ENCODE measurements at regions not wholly inside any gene's neighbourhood (a gene's known extent, or its start where the extent isn't known, plus 50 kb on each side); places are given as distances from the start of the nearest gene placed in this dataset.

DNA sequence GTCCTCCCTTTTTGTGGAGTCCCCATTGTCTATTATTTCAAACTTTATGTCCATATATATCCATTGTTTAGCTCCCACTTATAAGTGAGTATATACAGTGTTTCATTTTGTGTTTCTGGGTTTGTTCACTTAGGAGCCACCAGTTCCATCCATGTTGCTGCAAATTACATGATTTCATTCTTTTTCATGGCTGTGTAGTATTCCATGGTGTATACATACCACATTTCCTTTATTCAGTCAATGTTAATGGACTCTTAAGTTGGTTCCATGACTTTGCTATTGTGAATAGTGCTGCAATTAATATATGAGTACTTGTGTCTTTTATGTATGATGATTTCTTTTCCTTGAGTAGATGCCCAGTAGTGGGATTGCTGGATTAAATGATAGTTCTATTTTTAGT, 329.1 kb downstream of the AR start:
- DNase-seq (ENCODE audit: low spot score): no peak
- CTCF ChIA-PET: no interaction called here
- TF ChIP-seq, protein P1, sequence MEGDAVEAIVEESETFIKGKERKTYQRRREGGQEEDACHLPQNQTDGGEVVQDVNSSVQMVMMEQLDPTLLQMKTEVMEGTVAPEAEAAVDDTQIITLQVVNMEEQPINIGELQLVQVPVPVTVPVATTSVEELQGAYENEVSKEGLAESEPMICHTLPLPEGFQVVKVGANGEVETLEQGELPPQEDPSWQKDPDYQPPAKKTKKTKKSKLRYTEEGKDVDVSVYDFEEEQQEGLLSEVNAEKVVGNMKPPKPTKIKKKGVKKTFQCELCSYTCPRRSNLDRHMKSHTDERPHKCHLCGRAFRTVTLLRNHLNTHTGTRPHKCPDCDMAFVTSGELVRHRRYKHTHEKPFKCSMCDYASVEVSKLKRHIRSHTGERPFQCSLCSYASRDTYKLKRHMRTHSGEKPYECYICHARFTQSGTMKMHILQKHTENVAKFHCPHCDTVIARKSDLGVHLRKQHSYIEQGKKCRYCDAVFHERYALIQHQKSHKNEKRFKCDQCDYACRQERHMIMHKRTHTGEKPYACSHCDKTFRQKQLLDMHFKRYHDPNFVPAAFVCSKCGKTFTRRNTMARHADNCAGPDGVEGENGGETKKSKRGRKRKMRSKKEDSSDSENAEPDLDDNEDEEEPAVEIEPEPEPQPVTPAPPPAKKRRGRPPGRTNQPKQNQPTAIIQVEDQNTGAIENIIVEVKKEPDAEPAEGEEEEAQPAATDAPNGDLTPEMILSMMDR (conservative IDR thresholded peaks at IDR 0.05; ENCODE audit: low read depth): no peak
- POLR2A ChIA-PET (ENCODE audit: low non-redundant PET): no interaction called here
- H3K27ac ChIP-seq: no peak overlapping the region

DNA sequence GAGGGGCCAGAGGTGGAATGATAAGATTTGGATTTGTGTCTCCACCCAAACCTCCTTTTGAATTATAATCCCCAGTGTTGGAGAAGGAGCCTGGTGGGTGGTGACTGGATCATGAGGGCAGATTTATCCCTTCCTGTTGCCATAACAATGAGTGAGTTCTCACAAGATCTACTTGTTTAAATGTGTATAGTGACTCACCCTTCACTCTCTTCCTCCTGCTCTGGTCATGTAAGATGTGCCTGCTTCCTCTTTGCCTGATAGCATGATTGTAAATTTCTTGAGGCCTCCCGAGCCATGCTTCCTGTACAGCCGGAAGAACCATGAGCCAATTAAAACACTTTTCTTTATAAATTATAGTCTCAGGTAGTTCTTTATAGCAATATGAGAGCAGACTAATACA, 348.6 kb downstream of the AR start:
- CTCF ChIA-PET: no interaction called here
- POLR2A ChIA-PET (ENCODE audit: low non-redundant PET): no interaction called here
- no peak for DNase-seq (ENCODE audit: low spot score)
- H3K27ac ChIP-seq: no peak overlapping the region
- TF ChIP-seq, protein P1 (conservative IDR thresholded peaks at IDR 0.05; ENCODE audit: low read depth): no peak

DNA sequence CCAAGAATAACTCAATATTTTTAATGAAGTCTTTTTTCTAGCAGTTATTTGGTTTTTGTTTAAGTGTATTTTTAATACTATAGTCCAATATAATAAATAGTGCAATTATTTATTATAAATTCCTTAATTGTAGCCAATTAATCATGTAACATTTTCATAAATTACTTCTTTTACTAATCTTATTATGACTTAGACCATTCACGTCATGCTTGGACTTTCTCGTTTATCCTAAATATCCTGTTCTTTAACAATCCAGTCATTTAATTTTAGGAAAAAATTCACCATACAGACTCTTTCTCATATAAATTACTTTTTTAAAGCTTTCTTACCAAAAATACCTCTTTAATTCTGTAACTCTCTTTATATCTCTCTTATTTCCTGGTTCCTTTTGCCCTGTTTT, 350.1 kb downstream of the AR start:
- POLR2A ChIA-PET (ENCODE audit: low non-redundant PET): no interaction called here
- no peak for DNase-seq (ENCODE audit: low spot score)
- TF ChIP-seq, protein P1 (conservative IDR thresholded peaks at IDR 0.05; ENCODE audit: low read depth): no peak
- CTCF ChIA-PET: no interaction called here
- H3K27ac ChIP-seq: no peak overlapping the region

DNA sequence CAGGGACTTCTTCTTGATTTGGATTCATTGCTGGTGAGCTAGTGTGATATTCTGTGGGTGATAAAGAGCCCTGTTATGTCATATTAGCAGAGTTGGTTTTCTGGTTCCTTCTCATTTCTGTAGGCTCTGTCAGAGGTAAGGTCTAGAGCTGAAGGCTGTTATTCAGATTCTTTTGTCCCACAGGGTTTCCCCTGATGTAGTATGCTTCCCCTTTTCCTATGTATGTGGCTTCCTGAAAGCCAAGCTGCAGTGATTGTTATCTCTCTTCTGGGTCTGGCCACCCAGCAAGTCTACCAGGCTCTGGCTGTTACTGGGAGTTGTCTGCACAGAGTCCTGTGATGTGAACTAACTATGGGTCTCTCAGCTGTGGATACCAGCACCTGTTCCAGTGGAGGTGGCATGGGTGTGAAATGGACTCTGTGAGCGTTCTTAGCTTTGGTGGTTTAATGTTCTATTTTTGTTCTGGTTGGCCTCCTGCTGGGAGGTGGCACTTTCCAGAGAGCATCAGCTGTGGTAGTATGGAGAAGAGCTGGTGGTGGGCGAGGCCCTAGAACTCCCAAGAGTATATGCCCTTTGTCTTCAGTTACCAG, 373.7 kb downstream of the AR start:
- ChIA-PET POLR2A (ENCODE audit: low non-redundant PET) (no interaction called here), CTCF (no interaction called here)

DNA sequence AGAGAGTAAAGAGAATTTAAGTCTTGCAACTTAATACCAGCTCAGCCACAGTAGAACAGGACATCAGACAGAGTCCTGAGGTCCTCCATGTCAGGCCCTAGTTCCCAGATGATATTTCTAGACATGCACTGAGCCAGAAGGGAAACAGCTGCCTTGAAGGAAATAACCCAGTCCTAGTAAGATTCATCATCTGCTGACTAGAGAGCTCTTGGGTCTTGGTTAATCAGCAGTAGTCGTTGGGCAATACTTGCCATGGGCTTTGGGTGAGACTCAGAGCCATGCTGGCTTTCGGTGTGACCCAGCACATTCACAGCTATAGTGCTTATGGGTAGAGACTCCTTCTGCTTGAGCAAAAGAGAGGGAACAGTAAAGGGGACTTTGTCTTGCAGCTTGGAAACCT, 379.1 kb downstream of the AR start:
- POLR2A ChIA-PET (ENCODE audit: low non-redundant PET): no interaction called here
- no peak overlapping the region for H3K27ac ChIP-seq
- TF ChIP-seq, protein P1 (conservative IDR thresholded peaks at IDR 0.05; ENCODE audit: low read depth): no peak
- CTCF ChIA-PET: no interaction called here
- no peak for DNase-seq (ENCODE audit: low spot score)

More for the DNA sequence above, 373.7 kb downstream of the AR start:
- TF ChIP-seq, protein P1 (conservative IDR thresholded peaks at IDR 0.05; ENCODE audit: low read depth): no peak
- DNase-seq (ENCODE audit: low spot score): no peak
- H3K27ac ChIP-seq: no peak overlapping the region

DNA sequence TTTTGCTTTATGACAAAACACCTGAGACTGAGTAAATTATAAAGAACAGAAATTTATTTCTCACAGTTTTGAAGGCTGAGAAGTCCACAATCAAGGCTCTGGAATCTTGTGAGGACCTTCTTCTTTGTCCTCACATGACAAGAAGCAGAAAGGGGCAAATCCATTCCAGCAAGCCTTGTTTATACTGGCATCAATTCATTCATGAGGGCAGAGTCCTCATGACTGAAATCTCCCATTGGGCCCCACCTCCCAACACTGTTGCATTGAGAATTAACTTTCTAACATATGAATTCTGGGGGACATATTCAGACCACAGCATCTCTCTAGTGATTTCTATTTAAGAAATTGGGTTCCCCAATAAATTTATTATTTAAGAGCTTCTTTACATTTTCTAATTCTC, 395.4 kb downstream of the AR start:
- ChIA-PET POLR2A (ENCODE audit: low non-redundant PET) (no interaction called here), CTCF (no interaction called here)
- DNase-seq (ENCODE audit: low spot score): no peak
- TF ChIP-seq, protein P1 (conservative IDR thresholded peaks at IDR 0.05; ENCODE audit: low read depth): no peak
- H3K27ac ChIP-seq: no peak overlapping the region

DNA sequence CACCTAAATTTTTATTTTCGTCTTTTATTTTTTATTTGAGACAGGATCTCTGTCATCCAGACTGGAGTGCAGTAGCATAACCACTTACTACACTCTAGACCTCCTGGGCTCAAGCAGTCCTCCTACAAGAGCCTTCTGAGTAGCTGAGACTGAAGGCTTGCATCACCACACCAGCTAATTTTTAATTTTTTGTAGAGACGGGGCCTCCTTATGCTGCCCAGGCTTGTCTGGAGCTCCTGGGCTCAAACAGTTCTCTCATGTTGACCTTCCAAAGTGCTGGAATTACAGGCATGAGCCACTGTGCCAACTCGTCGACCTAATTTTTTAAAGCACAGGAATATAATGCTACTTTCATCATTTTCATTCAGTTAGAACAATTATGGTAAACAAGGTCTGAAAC, 405.4 kb downstream of the AR start:
- POLR2A ChIA-PET (ENCODE audit: low non-redundant PET): interaction anchor here (0.6 kb wide), 1 partner anchor 1961 kb away, joined by 4 read pairs; no protein-coding TSS in a partner anchor
- no peak overlapping the region for H3K27ac ChIP-seq
- TF ChIP-seq, protein P1 (conservative IDR thresholded peaks at IDR 0.05; ENCODE audit: low read depth): no peak
- CTCF ChIA-PET: no interaction called here
- no peak for DNase-seq (ENCODE audit: low spot score)

All from RWPE1 (cell line).